ENCODE measurements at regions not wholly inside any gene's neighbourhood (a gene's known extent, or its start where the extent isn't known, plus 50 kb on each side); places are given as distances from the start of the nearest gene placed in this dataset.
"Not testable (repeated sequence)": the region's sequence is repeated elsewhere in the genome, so short reads cannot be mapped to it uniquely, and the experiment has no call there.

DNA sequence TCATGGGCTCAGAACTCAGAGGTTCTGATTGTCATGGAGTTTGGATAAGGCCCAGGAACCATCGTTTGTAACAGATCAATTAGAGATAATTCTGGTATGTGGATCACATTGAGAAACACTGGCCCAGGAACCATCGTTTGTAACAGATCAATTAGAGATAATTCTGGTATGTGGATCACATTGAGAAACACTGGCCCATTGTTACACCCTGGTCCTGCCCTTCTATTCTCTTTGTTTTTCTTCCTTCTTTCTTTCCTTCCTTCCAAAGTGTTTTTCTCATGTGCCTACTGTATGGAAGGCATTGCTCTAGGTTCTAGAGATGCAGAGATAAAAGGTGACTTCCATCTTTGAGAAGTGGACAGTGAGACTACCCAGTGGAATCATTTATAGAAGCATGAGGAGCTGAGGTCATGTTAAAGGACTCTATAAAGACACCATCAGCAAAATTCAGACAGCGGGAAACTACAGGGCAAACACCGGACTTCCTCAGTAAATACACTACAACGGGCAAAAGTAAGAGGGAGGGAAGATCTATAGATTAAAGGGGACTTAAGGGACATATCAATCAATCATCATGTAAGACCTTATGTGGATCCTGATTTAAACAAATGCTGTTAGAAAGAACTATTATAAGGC, 153.8 kb downstream of the UNC5CL start:
- DNase-seq, result no peak

DNA sequence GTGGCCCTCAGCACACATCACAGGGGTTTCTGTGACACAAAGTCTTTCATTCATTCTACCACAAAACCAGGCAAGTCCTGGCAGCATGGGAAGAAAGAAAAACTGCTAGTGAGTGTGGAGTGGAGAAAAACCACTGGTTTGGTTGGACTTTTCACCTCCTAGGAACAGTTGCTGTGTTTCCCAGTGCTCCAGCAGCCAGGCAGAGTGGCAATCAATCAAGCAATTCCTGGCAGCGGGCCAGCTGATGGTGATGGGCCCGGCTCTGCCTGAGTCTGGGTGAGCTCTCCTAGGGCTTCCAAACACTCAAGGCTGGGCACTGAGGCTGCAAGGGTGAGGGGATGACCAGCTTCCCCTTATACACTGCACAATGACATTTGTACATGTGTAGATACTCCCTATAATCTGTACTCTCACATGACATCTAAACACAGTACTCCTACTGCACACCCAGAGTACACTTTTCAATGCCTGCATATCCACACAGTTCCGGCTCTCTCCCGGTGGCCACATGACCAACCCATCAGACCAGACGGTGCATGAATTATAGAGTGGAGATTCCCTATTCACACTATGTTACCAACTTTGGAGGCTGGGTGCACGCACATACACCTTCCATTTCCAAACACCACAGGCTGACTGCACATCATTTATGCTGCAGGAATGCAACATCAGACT, 156.6 kb downstream of the UNC5CL start:
- DNase-seq, result no peak

DNA sequence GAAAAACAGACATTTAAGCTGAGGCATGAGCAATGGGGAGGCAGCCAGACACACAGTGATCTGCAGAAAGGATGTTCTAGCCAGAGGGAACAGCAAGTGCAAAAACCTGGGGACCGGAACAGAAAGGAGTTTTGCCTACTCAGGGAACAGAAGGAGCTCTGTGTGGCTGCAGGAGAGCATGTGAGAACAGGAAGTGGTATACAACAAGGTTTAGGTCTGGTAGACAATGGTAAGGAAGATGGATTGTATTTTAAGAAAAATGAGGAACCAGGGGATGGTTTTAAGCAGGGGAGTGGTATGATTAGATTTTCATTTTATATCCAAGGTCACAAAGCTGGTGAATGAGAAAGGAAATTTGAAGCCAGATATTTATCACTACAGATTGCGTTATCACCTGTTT, 157.5 kb downstream of the UNC5CL start:
- no peak for DNase-seq

DNA sequence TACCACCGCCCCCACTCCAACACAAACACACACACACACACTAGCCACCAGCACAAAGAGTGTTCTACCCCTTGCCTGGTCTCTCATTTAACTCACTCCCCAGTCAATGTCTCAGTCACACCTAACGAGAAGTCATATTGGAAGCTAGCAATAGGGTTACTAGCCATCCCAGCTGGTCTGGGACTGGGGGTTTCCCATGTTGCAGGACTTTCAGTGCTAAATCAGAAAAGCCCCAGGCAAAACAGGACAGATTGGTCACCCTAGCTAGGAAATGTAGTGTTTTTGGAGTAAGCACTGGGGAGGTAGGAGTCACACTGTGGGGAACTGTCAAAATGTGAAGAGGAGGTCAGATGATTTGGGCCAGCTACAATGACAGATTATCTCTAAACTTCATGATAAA, 158.1 kb downstream of the UNC5CL start:
- DNase-seq, result no peak

DNA sequence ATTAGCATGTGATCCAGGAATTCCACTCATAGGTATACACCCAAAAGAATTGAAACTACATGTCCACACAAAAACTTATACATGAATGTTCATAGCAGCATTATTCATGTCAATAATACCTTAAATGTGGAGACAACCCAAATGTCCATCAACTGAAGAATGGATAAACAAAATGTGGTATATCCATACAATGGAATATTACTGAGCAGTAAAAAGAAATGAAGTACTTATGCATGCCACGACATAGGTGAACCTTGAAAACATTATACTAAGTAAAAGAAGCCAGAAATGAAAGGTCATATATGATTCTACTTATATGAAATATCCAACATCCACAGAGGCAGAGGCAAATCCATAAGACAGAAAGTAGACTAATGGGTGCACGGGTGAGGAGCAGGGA, 159.9 kb downstream of the UNC5CL start:
- DNase-seq, result no peak

DNA sequence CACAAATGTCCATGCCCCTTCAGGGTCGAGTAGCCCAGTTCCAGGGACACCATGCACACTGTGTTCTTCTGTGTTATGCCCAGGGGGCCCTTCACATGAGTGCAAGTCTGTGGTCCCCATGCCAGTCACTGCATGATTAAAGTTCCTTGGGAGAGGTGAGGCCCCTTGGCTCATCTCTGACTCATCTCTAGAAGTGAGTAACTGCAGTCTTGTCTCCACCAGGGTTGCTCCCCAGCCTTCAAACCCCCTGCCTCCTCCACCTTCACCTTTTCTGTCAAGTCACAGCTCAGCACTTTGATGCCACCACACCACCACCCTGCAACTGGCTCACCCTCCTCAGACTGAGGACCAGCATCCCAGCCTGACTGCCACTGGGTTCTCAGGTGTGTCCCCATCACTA, 161.7 kb downstream of the UNC5CL start:
- no peak for DNase-seq

DNA sequence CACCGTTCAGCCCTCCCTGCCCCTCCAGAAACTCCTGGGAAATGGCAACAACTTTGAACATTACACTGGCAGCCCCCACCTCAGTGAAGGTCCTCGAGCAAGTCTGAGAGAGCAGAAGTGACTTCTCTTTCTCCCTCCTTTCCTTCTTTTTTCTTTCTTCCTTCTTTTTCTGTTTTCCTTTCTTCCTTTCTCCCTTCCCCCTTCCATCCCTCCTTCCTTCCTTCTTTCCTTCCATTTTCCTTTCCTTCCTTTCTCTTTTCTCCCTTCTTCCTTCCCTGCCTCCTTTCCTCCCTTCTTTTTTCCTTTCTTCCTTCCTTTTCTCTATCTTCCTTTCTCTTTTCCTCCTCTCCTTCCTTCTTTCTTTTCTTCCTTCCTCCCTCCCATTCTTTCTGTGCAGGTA, 162.7 kb downstream of the UNC5CL start:
- no peak for DNase-seq

DNA sequence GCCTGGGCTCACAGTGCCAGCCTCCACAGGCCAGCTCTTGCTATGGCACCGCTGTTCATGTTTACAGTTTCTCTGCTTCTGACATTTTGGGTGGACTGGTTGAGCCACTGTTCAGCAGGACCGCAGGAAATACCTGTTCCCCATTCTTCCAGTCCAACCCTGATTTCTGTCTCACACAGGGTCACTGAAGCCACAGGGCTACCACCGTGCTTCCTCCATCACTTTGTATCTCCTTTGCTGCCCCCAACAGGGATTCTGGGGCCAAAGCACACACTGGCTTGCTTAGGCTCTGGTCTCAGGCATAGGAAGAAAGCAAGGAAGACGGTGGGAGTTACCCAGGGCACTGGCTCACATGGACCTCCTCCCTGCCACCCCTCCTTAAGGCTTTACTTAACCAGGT, 164.5 kb downstream of the UNC5CL start:
- DNase-seq, result no peak

DNA sequence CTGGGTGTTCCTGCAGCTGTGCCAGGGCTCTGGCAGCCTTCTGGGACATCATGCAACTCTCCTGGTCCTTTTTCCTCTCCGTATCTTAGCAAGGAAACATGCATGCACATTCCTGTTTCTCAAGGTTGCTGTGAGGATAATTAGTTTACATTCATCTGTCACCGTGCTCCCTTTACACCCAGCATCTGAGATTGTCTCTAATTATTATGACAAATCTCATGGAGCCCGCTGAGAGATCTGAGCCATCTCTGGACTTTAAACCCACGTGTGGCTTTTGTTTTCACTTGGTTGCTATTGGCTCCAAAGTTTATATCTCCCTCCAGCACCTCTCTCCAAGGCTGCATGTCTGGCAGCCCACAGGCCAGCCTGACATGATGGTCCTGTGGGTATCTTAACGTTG, 167.6 kb downstream of the UNC5CL start:
- DNase-seq, result no peak

DNA sequence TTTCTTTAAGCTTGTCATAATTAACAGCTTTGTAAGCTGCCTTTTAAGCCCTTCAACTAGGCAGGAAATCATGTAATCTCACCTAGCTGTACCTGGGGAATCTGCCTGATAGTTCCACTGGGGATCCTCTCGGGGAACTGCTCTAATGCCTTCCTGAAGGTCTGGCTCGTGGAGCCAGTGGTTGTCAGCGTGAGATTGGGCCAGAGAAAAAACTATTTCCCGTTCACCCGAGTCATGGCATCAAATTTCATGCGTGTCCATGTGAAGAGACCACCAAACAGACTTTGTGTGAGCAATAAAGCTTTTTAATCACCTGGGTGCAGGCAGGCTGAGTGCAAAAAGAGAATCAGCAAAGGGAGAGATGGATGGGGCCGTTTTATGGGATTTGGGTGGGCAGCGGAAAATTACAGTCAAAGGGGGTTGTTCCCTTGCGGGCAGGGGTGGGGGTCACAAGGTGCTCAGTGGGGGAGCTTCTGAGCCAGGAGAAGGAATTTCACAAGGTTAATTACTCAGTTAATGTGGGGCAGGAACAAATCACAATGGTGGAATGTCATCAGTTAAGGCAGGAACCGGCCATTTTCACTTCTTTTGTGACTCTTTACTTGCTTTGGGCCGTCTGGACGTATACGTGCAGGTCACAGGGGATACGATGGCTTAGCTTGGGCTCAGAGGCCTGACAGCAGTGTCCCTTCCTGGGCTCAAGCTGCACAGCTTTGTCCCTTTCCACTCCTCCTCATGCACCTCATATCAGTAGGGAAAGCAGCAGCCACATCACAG, 170.7 kb downstream of the UNC5CL start:
- DNase-seq, result not testable (repeated sequence)

DNA sequence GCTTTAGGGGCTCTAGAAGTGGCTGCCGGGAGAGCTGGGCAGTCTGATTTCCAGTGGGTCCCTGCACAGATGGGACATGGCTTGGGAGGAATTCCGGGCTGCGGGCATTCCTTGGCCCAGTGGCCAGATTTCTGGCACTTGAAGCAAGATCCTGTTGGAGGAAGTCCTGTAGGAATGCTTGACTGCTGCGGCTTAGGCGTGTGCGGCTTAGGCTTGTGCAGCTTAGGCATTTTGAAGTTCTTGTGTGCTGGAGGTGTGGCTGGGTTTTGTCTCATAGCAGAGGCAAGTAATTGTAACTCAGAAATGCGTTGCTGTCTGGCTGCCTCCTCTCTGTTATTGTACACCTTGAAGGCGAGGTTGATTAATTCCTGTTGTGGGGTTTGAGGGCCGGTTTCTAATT, 171.5 kb downstream of the UNC5CL start:
- not testable (repeated sequence) for DNase-seq

DNA sequence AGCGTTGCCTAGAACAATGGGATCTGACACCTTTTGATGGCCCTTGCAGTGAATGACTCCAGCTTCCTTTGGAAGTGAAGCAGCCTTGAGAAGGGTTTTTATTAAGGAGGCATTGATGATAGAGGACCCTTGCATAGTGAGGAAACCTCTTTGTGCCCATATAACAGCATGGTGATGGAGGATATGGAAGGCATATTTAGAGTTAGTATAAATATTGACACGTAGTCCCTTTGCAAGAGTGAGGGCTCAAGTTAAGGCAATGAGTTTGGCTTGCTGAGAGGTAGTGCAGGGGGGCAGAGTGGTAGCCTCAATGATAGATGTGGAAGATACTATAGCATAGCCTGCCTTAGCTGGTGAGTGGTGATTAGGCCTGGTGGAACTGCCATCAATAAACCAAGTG, 173.8 kb downstream of the UNC5CL start:
- not testable (repeated sequence) for DNase-seq

DNA sequence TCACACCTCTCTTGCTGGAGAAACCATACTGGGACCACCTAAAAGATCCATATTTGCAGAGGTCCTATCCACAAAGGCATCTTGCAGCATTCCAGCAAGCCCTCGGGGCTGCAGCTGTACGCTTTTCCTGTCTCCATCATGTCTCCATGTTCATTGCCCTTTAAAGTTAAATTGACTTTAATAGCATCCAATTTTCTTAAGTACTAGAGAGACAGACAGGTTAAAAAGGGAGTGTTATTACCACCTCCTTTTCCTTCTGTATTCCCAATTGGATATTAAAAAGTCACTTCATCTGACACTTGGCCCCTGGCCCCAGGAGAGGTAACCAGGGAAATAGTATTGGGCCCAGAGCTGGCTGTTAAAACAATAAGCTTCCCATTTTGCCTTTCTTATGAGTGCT, 178.6 kb downstream of the UNC5CL start:
- no peak for DNase-seq

DNA sequence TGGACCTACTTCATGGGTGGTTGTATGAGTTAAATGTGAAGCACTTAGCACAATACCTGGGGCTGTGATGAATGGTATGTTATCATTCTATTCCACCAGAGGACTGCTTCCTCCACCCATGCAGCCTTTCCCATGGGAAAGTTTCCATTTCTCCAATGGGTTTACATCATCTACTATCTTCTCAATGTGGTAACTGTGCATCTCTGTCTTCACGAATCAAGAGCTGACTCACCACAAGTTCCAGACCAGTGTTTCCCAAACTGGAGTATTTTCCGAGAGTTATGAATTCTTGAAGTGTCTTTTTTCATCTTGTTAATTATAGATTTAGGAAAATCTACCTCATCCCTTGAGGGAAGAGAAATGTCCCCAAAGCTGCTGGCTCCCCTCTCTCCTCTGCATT, 182.8 kb downstream of the UNC5CL start:
- DNase-seq, result no peak

DNA sequence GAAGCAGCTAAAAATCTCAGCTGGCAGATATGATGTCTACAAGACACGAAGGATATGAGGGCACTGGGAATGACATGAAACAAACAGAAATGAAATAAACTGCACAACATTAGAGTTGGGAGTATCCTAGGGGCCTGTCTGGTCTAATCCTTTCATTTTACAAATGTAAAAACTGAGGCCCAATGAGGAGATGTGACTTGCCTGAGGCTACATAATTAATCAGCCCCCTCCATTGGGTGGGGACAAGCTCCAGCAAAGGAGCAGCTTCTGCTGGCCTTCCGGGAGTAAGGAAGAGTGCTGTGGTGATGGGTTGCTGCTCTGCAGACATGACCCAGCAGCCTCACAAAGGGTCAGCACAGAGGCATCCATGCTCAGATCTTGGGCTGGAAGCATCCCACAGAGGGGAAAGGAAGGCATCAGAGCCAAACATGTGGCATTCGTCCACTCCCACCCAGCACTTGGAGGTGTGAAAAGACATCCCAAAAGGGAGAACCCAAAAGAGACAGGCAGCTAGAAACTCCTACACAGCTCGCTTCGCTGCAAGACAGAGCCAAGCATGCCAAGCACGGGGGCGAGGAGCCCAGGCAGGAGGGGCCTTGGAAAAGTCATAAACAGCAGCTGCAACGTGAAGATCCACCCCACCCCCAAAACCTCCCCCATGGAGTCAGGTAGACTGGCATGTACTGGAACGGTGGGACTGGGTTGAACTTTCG, 183.7 kb downstream of the UNC5CL start:
- DNase-seq, result no peak

DNA sequence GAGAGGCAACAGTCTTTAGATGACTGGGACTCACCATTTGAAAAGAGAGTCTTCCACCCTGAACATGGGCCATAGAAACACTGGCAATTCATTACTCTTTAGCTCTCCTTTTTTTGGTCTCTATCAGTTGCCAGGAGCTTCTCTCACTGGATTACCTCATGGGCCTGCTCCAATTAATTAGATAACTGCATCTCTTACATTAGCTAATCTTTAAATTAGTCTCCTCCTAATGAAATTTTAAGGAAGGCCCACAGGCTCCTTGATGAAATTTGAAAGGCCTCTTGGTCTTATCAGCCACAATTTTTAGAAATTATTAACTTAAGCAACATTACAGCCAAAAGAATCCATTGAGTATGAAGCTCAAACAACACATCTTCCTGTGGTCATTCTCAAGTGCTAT, 184.4 kb downstream of the UNC5CL start:
- no peak for DNase-seq

DNA sequence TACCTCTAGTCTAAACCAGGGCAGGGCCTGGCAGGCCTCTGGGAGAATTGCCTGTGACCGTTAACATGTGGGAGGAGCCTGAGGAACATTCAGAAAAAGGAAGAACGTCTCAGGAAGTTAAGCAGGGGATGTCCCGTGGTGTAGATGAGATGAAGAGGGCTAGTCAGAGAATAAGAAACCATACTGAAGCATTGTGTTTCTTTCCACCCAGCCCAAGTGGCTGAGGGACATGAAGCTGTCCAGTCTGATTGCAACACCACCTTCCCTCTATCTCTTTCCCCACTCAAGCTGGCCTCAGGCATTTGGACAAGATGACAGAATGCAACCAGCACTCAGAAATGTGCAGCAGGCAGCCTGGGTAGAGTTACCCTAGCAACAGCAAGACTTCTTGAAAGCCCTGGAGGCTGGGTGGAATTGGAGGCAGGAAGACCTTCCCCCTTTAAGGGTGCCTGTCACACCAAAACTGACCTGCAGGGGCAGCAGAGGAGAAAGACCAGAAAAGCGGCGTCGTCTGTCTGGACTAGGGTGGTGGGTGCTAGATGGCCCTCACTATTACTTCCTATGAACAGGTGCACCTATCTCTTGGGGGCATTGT, 186.1 kb downstream of the UNC5CL start:
- DNase-seq, result no peak

DNA sequence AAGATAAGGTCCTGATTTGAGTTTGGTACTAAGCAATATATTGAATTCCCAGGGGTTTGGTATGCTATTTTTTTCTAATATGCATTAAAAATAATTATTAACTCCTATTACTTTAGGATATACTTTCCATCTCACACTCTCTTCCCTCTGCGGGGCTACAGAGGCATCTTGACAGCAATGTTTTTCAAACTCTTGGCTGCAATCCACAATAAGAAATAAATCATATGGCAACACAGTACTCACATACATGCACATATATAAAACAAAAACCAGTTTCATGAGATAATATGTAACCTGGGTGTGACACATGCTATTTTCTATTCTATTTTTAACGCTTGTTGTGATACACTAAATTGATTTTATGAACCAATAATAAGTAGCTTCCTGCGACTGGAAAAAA, 189.5 kb downstream of the UNC5CL start:
- no peak for DNase-seq

DNA sequence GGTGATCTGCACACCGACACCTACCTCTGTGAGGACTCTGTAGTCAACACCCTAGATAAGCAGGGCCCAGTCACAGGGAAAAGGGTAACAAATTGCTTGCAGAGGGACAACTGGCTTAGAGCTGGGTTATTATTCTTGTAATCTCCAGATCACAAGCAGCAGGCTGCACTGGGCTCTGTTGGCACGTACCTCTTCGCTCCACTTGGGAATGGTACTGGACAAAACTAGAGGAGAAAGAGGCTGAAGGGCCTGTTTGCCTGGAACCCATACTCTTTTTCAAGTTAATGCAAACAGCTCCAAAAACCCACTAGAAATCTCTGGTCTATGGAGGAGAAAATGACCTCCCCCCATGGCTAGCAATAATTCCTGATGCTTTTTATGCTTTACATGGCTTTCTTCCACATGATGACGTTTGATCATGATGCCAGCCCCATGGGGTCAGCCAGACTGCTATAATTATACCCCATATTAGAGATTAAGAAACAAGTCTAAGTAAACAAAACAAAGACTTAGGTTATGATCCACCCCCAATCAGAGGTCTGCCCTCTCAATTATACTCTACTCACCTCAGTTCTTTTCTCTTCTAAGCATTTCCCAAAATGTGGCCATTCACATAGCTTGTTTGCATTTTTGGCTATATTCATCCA, 190.0 kb downstream of the UNC5CL start:
- DNase-seq, result no peak

DNA sequence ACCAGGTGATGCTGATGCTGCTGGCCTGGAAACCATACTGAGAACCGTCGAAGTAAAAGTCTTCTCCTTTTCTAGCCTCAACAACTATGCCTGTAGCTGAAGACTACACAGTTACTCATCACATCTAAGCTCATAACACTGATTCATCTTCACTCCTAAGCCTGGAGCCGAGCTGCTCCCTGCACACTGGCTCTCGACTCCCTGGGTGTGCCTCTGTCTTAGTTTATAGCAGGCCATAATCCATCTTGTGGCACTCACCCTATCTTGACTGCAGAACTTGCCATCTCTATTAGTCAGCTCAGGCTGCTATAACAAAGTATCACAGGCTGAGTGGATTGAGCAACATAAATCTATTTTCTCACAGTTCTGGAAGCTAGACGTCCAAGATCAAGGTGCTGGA, 191.0 kb downstream of the UNC5CL start:
- DNase-seq, result no peak

DNA sequence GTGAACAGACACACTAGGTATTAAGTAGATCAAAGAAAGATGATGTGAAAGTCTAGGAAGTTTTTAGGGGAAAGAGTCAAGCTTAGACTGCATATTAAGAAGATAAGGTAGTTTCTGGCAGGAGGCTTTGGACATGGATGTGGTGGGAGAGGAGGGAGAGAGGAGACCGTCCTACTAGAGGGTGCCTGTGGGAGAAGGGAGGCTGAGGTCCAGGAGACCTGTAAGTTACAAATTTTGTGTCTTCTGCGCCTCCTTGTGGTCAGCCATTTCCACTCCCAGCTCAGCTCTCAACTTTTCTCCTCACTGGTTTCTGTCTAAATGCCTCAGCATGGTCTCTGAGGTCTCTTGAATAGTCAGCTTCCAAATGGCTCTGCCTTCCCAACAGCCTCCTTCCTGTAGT, 193.5 kb downstream of the UNC5CL start:
- peak; percentile 40 for DNase-seq

DNA sequence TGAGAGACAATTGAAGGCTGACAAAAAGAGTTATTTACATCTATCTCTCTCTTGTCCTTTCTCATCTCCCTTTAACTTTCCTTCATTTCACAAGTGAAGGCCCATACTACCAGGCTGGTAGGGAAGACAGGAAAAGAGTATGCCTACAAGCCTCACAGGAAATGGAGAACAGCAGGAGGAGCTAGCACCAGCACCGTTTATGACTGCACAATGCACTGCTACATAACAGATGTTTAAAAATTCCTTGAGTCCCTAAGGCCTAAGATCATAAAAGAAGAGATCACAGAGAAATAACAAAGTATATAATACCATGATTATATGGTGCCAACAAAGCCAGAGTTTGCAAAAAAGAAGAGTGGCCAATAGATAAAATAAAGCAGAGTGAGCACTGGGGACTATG, 194.8 kb downstream of the UNC5CL start:
- no peak for DNase-seq
